ENCODE measurements at regions not wholly inside any gene's neighbourhood (a gene's known extent, or its start where the extent isn't known, plus 50 kb on each side); places are given as distances from the start of the nearest gene placed in this dataset.

- TF ChIP-seq CTCF (IDR thresholded peaks at IDR 0.05) (no peak), POLR2A (IDR thresholded peaks at IDR 0.05) (no peak)
These were observed 467.4 kb upstream of the FZD8 start for GRCh38 chr10:36109399-36110023.

Data from Peyer's patch (tissue), 4 donors.